Smooth muscle cell (in vitro differentiated cells): ENCODE measurements at regions not wholly inside any gene's neighbourhood (a gene's known extent, or its start where the extent isn't known, plus 50 kb on each side); places are given as distances from the start of the nearest gene placed in this dataset.
"Not testable (repeated sequence)": the region's sequence is repeated elsewhere in the genome, so short reads cannot be mapped to it uniquely, and the experiment has no call there.

Experiments used
- DNase-seq: peaks from one replicate; lab custom pipeline; 2025; ENCODE audit not compliant: unreplicated experiment; lab: John Stamatoyannopoulos, UW
- H2AFZ ChIP-seq: fragments of 200-600 bp; sonication (generic); 2 replicates; pipeline ENCODE4 v1.6.0; 2016; ENCODE audit warnings: antibody characterized with exemption, low read depth, mild to moderate bottlenecking
- H3F3A ChIP-seq: fragments of 200-600 bp; sonication (generic); 2 replicates; pipeline ENCODE4 v1.6.0; 2017; ENCODE audit warnings: antibody characterized with exemption, low read depth
- H3K27ac ChIP-seq: fragments of 200-600 bp; sonication (generic); 2 replicates; pipeline ENCODE4 v1.5.1; 2016; ENCODE audit warnings: low read depth, mild to moderate bottlenecking
- H3K27me3 ChIP-seq: fragments of 200-600 bp; sonication (generic); 2 replicates; pipeline ENCODE4 v1.6.1; 2016; ENCODE audit warnings: low read depth, mild to moderate bottlenecking
- H3K36me3 ChIP-seq: fragments of 200-600 bp; sonication (generic); 2 replicates; pipeline ENCODE4 v1.5.1; 2016; ENCODE audit warnings: low read depth
- H3K4me1 ChIP-seq: fragments of 200-600 bp; sonication (generic); 2 replicates; pipeline ENCODE4 v1.5.1; 2016; ENCODE audit warnings: low read depth
- H3K4me2 ChIP-seq: fragments of 200-600 bp; sonication (generic); 2 replicates; pipeline ENCODE4 v1.6.0; 2016; ENCODE audit warnings: mild to moderate bottlenecking
- H3K4me3 ChIP-seq: fragments of 200-600 bp; sonication (generic); 2 replicates; pipeline ENCODE4 v1.5.1; 2016; ENCODE audit warnings: mild to moderate bottlenecking
- H3K79me2 ChIP-seq: fragments of 200-600 bp; sonication (generic); 2 replicates; pipeline ENCODE4 v1.6.0; 2016; ENCODE audit warnings: low read depth, mild to moderate bottlenecking
- H3K9ac ChIP-seq: fragments of 200-600 bp; sonication (generic); 2 replicates; pipeline ENCODE4 v1.6.0; 2016; ENCODE audit warnings: low read depth
- H3K9me3 ChIP-seq: fragments of 200-600 bp; sonication (generic); replicated peaks from 2 replicates; pipeline ENCODE4 v1.5.1; 2016; ENCODE audit warnings: low read depth
- H4K20me1 ChIP-seq: fragments of 200-600 bp; sonication (generic); 2 replicates; pipeline ENCODE4 v1.6.0; 2016; ENCODE audit warnings: low read depth
- CTCF ChIP-seq: fragments of 200-600 bp; sonication (generic); IDR thresholded peaks from 2 replicates; pipeline ENCODE4 v1.5.1; 2017; ENCODE audit warnings: borderline replicate concordance, mild to moderate bottlenecking, antibody characterized with exemption; ENCODE audit not compliant: insufficient read depth, poor library complexity, severe bottlenecking
- WGBS: methylation state at CpG from one replicate; pipeline ENCODE4 v1.1.7; 2016; ENCODE audit warnings: low lambda C conversion rate; 5-methylcytosine and 5-hydroxymethylcytosine counted together

- Histone ChIP-seq H3K36me3 (no peaks in the 10 kb centered on the region), H4K20me1 (no peaks in the 10 kb centered on the region), H3K4me2 (no peak overlapping the region), H3K27me3 (peaks cover 8% of the 10 kb centered on the region), H3K4me1 (no peaks in the 10 kb centered on the region), H3K9me3 (no peaks in the 10 kb centered on the region), H2AFZ (no peak overlapping the region), H3K79me2 (no peaks in the 10 kb centered on the region), H3K9ac (no peak overlapping the region), H3F3A (no peaks in the 10 kb centered on the region), H3K27ac (no peak overlapping the region), H3K4me3 (no peak overlapping the region)
- no peak for DNase-seq
- no peak for TF ChIP-seq CTCF
Measured at GRCh38 chr1:227482023-227482299, 81.4 kb upstream of the ZNF678 start.

- not testable (repeated sequence) for H3K27me3 ChIP-seq, H3K4me1 ChIP-seq, H3K79me2 ChIP-seq, H3K9me3 ChIP-seq, H3K9ac ChIP-seq, H3K4me2 ChIP-seq, H3K27ac ChIP-seq, H3K4me3 ChIP-seq, DNase-seq, H2AFZ ChIP-seq, H4K20me1 ChIP-seq, H3K36me3 ChIP-seq, H3F3A ChIP-seq
- WGBS: 44% methylated on average over 5 of the region's 5 CpGs
Measured at GRCh38 chr1:227474072-227474471, 89.3 kb upstream of the ZNF678 start.

- H3K9ac ChIP-seq: no peak overlapping the region
- no peaks in the 10 kb centered on the region for H3K27me3 ChIP-seq
- no peaks in the 10 kb centered on the region for H4K20me1 ChIP-seq
- H3F3A ChIP-seq: no peaks in the 10 kb centered on the region
- no peaks in the 10 kb centered on the region for H3K4me1 ChIP-seq
- WGBS: 94% methylated on average over 1 of the region's 1 CpG
- H3K36me3 ChIP-seq: no peaks in the 10 kb centered on the region
- H2AFZ ChIP-seq: no peak overlapping the region
- no peak overlapping the region for H3K4me2 ChIP-seq
- no peak overlapping the region for H3K4me3 ChIP-seq
- DNase-seq: no peak
- H3K27ac ChIP-seq: no peak overlapping the region
- no peak for TF ChIP-seq CTCF
- H3K79me2 ChIP-seq: no peaks in the 10 kb centered on the region
- H3K9me3 ChIP-seq: no peaks in the 10 kb centered on the region
Measured at GRCh38 chr1:227472772-227473171, 90.6 kb upstream of the ZNF678 start.

- H4K20me1 ChIP-seq: no peaks in the 10 kb centered on the region
- TF ChIP-seq CTCF: no peak
Measured at GRCh38 chr1:227470688-227471087, 92.7 kb upstream of the ZNF678 start.

More at GRCh38 chr1:227470688-227471087, 92.7 kb upstream of the ZNF678 start:
- H3K9ac ChIP-seq: no peak overlapping the region
- no peaks in the 10 kb centered on the region for H3K9me3 ChIP-seq
- H3K27ac ChIP-seq: no peak overlapping the region
- no peaks in the 10 kb centered on the region for H3K36me3 ChIP-seq
- DNase-seq: no peak
- no peak overlapping the region for H3K4me2 ChIP-seq
- no peak overlapping the region for H2AFZ ChIP-seq
- H3F3A ChIP-seq: no peaks in the 10 kb centered on the region
- H3K79me2 ChIP-seq: no peaks in the 10 kb centered on the region
- 85% methylated on average over 2 of the region's 2 CpGs for WGBS
- H3K4me3 ChIP-seq: no peak overlapping the region
- H3K4me1 ChIP-seq: no peaks in the 10 kb centered on the region
- H3K27me3 ChIP-seq: peaks cover 15% of the 10 kb centered on the region
